ENCODE measurements at regions not wholly inside any gene's neighbourhood (a gene's known extent, or its start where the extent isn't known, plus 50 kb on each side); places are given as distances from the start of the nearest gene placed in this dataset.
"Not testable (repeated sequence)": the region's sequence is repeated elsewhere in the genome, so short reads cannot be mapped to it uniquely, and the experiment has no call there.

- Histone ChIP-seq H3K36me3 (no peaks in the 10 kb centered on the region), H3K4me1 (replicated peaks) (no peaks in the 10 kb centered on the region), H3K4me3 (no peak overlapping the region), H3K9me3 (replicated peaks) (no peaks in the 10 kb centered on the region), H3K27me3 (replicated peaks) (no peaks in the 10 kb centered on the region), H3K27ac (no peak overlapping the region)
- no peak for DNase-seq (ENCODE audit: low read depth in 1 of 2, low spot score in 2 of 2)
Observed at GRCh38 chr11:16598032-16598431, 140.4 kb upstream of the C11orf58 start.

DNA sequence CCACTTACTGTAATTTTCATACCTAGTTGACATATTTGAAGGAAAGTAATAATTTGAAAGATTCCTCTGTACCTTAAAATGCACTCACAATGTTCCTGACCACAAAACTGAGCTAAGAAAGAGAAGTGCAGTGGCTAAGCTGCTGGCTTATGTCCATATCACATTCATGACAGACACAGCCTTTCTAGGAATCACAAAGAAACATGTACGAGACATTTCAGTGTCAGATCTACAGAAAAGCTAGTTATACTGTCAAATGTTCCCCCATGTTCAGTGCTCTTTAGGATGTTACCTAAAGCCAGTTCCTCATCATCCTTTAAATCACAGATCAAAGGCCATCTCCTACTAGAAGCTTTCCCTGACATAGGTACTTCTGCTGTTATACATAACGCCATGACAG is 142.2 kb upstream of the C11orf58 start:
- H3K9me3 ChIP-seq (replicated peaks): no peaks in the 10 kb centered on the region
- no peak overlapping the region for H3K4me3 ChIP-seq
- no peaks in the 10 kb centered on the region for H3K27me3 ChIP-seq (replicated peaks)
- no peak for DNase-seq (ENCODE audit: low read depth in 1 of 2, low spot score in 2 of 2)
- no peak overlapping the region for H3K27ac ChIP-seq
- no peaks in the 10 kb centered on the region for H3K4me1 ChIP-seq (replicated peaks)
- no peaks in the 10 kb centered on the region for H3K36me3 ChIP-seq

- Histone ChIP-seq H3K36me3 (no peaks in the 10 kb centered on the region), H3K27ac (no peak overlapping the region), H3K27me3 (replicated peaks) (no peaks in the 10 kb centered on the region), H3K4me1 (replicated peaks) (no peaks in the 10 kb centered on the region), H3K4me3 (no peak overlapping the region), H3K9me3 (replicated peaks) (no peaks in the 10 kb centered on the region)
- no peak for DNase-seq (ENCODE audit: low read depth in 1 of 2, low spot score in 2 of 2)
Observed at GRCh38 chr11:16591157-16591556, 147.3 kb upstream of the C11orf58 start.

GRCh38 chr11:16587670-16588069 is 150.8 kb upstream of the C11orf58 start:
- no peak for DNase-seq (ENCODE audit: low read depth in 1 of 2, low spot score in 2 of 2)
- no peak overlapping the region for H3K27ac ChIP-seq
- no peaks in the 10 kb centered on the region for H3K36me3 ChIP-seq
- H3K4me1 ChIP-seq (replicated peaks): no peaks in the 10 kb centered on the region
- no peaks in the 10 kb centered on the region for H3K9me3 ChIP-seq (replicated peaks)
- H3K4me3 ChIP-seq: no peak overlapping the region
- no peaks in the 10 kb centered on the region for H3K27me3 ChIP-seq (replicated peaks)

DNA sequence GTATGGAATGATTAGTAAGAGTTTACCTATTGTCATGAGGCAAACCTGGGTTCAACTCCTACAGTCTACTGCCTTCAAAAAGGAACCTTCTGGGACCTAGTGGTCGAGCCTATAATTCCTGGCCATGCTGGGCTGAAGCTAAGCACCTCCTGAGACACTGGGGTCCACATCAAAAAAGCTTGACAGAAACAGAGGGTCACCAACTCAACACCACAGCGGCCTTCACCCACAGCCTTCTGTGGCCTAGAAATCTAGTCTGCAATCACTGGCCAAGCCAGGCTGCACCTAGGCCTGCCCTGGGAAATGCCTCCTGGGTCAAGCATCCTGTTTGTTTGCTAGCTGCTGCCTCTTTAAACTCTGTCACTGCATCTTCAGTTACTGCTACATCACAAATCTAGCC is 153.9 kb upstream of the C11orf58 start:
- Histone ChIP-seq H3K27me3 (replicated peaks) (no peaks in the 10 kb centered on the region), H3K27ac (no peak overlapping the region), H3K4me1 (replicated peaks) (no peaks in the 10 kb centered on the region), H3K9me3 (replicated peaks) (no peaks in the 10 kb centered on the region), H3K36me3 (no peaks in the 10 kb centered on the region), H3K4me3 (no peak overlapping the region)
- no peak for DNase-seq (ENCODE audit: low read depth in 1 of 2, low spot score in 2 of 2)

GRCh38 chr11:16581078-16581477 is 157.4 kb upstream of the C11orf58 start:
- H3K4me1 ChIP-seq (replicated peaks); H3K27ac ChIP-seq; DNase-seq (ENCODE audit: low read depth in 1 of 2, low spot score in 2 of 2); H3K9me3 ChIP-seq (replicated peaks); H3K36me3 ChIP-seq; H3K27me3 ChIP-seq (replicated peaks); H3K4me3 ChIP-seq: not testable (repeated sequence)

DNA sequence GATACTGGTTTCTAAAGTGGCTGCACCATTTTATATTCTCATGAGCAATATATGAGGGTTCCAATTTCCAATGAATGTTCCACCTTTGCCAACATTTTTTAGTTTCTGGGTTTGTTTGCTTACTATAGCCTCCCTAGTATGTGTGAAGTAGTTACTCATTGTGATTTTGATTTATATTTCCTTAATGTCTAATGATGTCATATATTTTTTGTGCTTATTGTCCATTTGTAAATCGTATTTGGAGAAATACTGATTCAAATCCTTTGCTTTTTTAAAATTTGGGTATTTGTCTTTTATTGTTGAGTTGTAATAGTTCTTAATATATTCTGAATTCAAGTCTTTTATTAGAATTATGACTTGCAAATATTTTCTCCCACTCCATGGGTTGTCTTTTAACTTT is 161.0 kb upstream of the C11orf58 start:
- no peak overlapping the region for H3K27ac ChIP-seq

GRCh38 chr11:16574889-16575288 is 163.6 kb upstream of the C11orf58 start:
- H3K4me1 ChIP-seq (replicated peaks); H3K36me3 ChIP-seq; H3K4me3 ChIP-seq; H3K27me3 ChIP-seq (replicated peaks); H3K9me3 ChIP-seq (replicated peaks); H3K27ac ChIP-seq; DNase-seq (ENCODE audit: low read depth in 1 of 2, low spot score in 2 of 2): not testable (repeated sequence)

More for the DNA sequence above, 161.0 kb upstream of the C11orf58 start:
- Histone ChIP-seq H3K4me1 (replicated peaks) (0 out of 2 replicates have a peak, but pooled peaks cover 3% of the 10 kb centered on the region), H3K27me3 (replicated peaks) (no peaks in the 10 kb centered on the region), H3K9me3 (replicated peaks) (no peaks in the 10 kb centered on the region), H3K36me3 (no peaks in the 10 kb centered on the region), H3K4me3 (no peak overlapping the region)
- DNase-seq (ENCODE audit: low read depth in 1 of 2, low spot score in 2 of 2): no peak

DNA sequence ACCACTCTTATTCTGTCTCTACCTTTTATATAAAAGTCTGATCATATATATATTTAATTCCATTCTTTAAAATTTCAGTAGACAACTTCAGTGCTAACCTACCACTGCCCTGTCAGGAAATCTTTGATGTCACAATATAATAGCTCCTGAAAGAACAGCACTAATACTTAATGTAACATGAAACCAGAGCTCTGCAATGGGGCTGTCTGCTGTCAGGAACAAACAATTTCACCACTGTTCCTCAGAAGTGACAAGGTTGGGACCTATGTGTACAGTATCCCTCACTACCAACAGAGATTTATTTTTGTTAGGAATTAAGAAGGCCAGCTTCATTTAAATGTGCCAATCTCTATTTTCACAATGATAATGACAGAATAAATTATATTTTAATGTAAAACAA is 165.5 kb upstream of the C11orf58 start:
- no peak for DNase-seq (ENCODE audit: low read depth in 1 of 2, low spot score in 2 of 2)
- Histone ChIP-seq H3K4me1 (replicated peaks) (0 out of 2 replicates have a peak, but pooled peaks cover 3% of the 10 kb centered on the region), H3K4me3 (no peak overlapping the region), H3K27ac (no peak overlapping the region), H3K36me3 (no peaks in the 10 kb centered on the region), H3K9me3 (replicated peaks) (no peaks in the 10 kb centered on the region), H3K27me3 (replicated peaks) (no peaks in the 10 kb centered on the region)

DNA sequence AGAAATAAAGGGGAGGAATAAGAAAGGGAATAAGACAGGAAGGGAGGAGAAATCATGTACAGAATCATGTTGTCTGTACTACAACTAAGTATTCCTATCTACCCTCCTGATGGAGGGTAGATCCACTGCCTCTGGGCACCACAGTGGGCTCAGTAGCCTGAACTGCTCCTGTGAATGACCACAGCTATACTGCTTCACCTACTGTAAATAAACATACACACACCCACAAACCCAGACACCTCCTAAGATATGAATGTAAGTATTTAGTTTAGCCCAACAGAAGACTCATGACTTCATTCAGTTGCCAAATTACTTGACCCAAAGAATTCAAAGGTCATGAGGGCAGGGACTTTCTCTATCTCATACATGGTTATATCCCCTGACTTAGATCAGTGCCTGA is 177.3 kb upstream of the C11orf58 start:
- H3K4me1 ChIP-seq (replicated peaks): peaks cover 7% of the 10 kb centered on the region
- DNase-seq (ENCODE audit: low read depth in 1 of 2, low spot score in 2 of 2): peak in 1 of 2 experiments; percentile 18
- no peaks in the 10 kb centered on the region for H3K27me3 ChIP-seq (replicated peaks)
- H3K27ac ChIP-seq: no peak overlapping the region
- no peak overlapping the region for H3K4me3 ChIP-seq
- no peaks in the 10 kb centered on the region for H3K36me3 ChIP-seq
- H3K9me3 ChIP-seq (replicated peaks): no peaks in the 10 kb centered on the region

GRCh38 chr11:16558494-16558893 is 180.0 kb upstream of the C11orf58 start:
- DNase-seq (ENCODE audit: low read depth in 1 of 2, low spot score in 2 of 2): no peak
- Histone ChIP-seq H3K27ac (no peak overlapping the region), H3K27me3 (replicated peaks) (no peaks in the 10 kb centered on the region), H3K4me1 (replicated peaks) (peaks cover 7% of the 10 kb centered on the region), H3K36me3 (no peaks in the 10 kb centered on the region), H3K9me3 (replicated peaks) (no peaks in the 10 kb centered on the region), H3K4me3 (no peak overlapping the region)

DNA sequence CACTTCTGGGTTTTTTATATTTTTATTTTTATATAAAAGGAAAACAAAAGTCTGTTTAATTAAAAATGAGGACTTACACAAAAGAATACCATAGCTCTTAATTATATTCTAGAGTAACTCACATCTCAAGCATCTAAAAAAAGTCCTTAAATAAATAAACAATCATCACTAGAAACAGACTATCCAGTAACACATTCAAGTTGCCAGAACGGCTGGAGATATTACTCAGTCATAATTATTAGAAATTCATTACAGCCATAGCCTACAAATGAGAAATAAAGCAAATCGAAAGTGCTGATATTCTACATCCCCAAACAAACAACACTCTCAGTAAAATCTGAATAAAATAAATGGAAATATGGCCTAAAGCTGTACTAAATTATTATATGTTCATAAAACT is 182.5 kb upstream of the C11orf58 start:
- Histone ChIP-seq H3K27me3 (replicated peaks) (no peaks in the 10 kb centered on the region), H3K36me3 (no peaks in the 10 kb centered on the region), H3K4me3 (no peak overlapping the region), H3K9me3 (replicated peaks) (no peaks in the 10 kb centered on the region), H3K27ac (no peak overlapping the region), H3K4me1 (replicated peaks) (peaks cover 1% of the 10 kb centered on the region)
- no peak for DNase-seq (ENCODE audit: low read depth in 1 of 2, low spot score in 2 of 2)

DNA sequence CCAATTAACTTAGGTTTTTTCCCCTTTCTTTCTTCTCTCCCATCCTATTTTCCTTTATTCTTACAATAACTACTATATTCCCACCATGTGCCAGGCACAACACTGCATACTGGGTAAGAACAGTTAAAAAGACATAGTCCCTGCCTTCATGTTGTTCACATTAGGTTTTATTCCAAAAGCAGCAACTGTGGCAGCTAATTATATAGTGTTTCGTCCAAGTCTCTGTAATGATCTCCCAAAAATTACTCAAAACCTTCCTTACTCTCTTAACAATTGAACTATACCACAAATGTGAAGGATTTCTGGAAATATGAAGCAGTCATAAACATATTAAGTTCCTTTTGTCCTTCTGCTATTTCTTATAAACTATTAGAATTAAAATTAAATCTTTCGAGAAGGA is 184.1 kb upstream of the C11orf58 start:
- H3K4me1 ChIP-seq (replicated peaks): no peaks in the 10 kb centered on the region
- no peak overlapping the region for H3K27ac ChIP-seq
- H3K36me3 ChIP-seq: no peaks in the 10 kb centered on the region
- no peak for DNase-seq (ENCODE audit: low read depth in 1 of 2, low spot score in 2 of 2)
- no peaks in the 10 kb centered on the region for H3K9me3 ChIP-seq (replicated peaks)
- H3K27me3 ChIP-seq (replicated peaks): no peaks in the 10 kb centered on the region
- no peak overlapping the region for H3K4me3 ChIP-seq

DNA sequence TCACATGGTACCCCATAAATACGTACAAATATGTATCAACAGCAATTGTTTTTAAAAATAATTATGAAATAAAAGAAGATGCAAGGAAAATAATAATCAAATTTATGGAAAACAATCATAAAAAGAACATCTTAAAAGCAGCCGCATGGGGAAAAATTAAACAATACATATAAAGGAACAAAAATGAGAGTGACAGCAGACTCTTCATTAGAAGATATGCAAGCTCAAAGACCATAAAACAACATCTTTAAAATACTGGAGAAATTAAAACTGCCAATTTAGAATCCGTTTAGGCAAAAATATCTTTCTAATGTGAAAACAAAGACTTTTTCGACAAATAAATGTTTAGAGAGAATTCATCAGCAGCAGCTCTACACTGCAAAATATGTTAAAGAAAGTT is 190.6 kb upstream of the C11orf58 start:
- DNase-seq (ENCODE audit: low read depth in 1 of 2, low spot score in 2 of 2): no peak
- H3K9me3 ChIP-seq (replicated peaks): 0 out of 2 replicates have a peak, but pooled peaks cover 3% of the 10 kb centered on the region
- H3K4me1 ChIP-seq (replicated peaks): no peaks in the 10 kb centered on the region
- no peaks in the 10 kb centered on the region for H3K36me3 ChIP-seq
- H3K27me3 ChIP-seq (replicated peaks): no peaks in the 10 kb centered on the region
- H3K4me3 ChIP-seq: no peak overlapping the region
- H3K27ac ChIP-seq: no peak overlapping the region

GRCh38 chr11:16543642-16544041 is 187.3 kb upstream of the SOX6 start:
- no peak overlapping the region for H3K4me3 ChIP-seq
- 0 out of 2 replicates have a peak, but pooled peaks cover 3% of the 10 kb centered on the region for H3K9me3 ChIP-seq (replicated peaks)
- no peaks in the 10 kb centered on the region for H3K36me3 ChIP-seq
- no peak overlapping the region for H3K27ac ChIP-seq
- H3K27me3 ChIP-seq (replicated peaks): no peaks in the 10 kb centered on the region
- H3K4me1 ChIP-seq (replicated peaks): no peaks in the 10 kb centered on the region
- DNase-seq (ENCODE audit: low read depth in 1 of 2, low spot score in 2 of 2): no peak
